SH-SY5Y (cell line): ENCODE measurements at regions not wholly inside any gene's neighbourhood (a gene's known extent, or its start where the extent isn't known, plus 50 kb on each side); places are given as distances from the start of the nearest gene placed in this dataset.

Experiments
- GATA2 ChIP-seq: IDR thresholded peaks from 2 replicates; pipeline ENCODE4 v1.6.1; 2011; ENCODE audit warnings: mild to moderate bottlenecking, low read depth, low read length
- GATA3 ChIP-seq: IDR thresholded peaks from 2 replicates; pipeline ENCODE4 v1.6.1; 2011; ENCODE audit warnings: low read depth, mild to moderate bottlenecking, low read length, moderate library complexity

DNA sequence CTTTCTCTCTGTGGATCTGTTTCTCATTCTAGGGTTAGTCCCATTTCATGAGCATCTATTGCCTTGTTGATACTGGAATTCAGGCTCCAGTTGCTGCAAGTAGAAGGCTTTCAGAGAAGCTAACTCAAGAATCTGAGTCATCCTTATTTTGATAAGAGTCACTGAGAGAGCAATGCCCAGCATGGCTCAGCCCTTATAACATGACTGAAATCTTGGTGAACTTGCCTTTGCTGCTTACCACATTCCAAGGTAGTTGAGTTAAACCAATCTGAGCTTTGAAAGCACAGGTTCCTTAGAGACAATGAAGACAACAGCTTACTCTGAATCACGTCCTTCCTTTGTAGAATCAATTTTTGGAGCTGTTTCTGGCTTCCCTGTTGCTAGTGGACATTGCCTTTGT is 53.6 kb upstream of the CHCHD3 start:
- TF ChIP-seq GATA2 (no peak), GATA3 (no peak)
